AG10803 (cell line): ENCODE measurements at regions not wholly inside any gene's neighbourhood (a gene's known extent, or its start where the extent isn't known, plus 50 kb on each side); places are given as distances from the start of the nearest gene placed in this dataset.

ENCODE experiments used
- DNase-seq: peaks from one replicate; pipeline ENCODE4 v3.0.0; 2010; ENCODE audit warnings: low read depth
- H3K4me3 ChIP-seq: 2 replicates; pipeline ENCODE4 v1.5.1; 2011; ENCODE audit warnings: mild to moderate bottlenecking, low read length, control low read depth
- CTCF ChIP-seq: conservative IDR thresholded peaks from 2 replicates; pipeline ENCODE4 v1.5.1; 2011; ENCODE audit warnings: mild to moderate bottlenecking, low read length, control low read depth, inconsistent platforms

DNA sequence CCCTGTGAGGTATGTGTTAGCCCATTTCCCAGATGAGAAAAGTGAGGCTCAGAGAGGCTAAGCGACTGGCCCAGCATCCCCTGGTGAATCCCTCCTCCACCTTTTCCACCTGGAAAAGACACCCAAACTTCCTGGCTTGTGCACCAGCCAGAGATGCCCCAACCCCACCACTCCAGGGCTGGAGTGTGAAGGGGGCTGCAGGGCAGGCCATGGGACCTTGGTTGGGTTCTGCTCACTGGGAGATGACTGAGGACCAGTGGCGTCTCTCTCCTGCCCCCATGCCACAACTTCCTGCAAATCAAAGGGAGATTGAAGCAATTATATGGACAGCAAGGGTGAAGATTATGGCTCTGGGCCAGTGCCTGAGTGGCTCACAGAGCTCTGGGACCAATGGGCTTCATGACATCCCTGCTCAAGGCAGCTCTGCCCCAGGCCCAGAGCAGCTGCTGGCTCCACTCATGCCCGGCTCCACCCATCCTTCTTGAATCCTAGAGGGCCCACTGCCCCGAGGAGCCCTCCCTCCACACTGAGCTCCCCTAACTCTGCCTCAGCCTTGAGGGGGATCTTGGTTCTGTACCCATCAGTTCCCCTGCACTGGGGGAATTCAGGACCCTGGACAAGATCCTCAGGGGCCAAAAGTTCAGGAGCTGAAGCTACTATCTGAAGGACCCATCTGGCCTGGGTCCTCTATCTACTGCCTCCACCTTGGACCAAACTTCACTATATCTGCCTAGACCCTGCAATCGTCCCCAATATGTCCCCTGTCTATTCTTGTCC lies 416.9 kb downstream of the PTPRU start:
- no peak overlapping the region for H3K4me3 ChIP-seq
- no peak for TF ChIP-seq CTCF
- no peak for DNase-seq

GRCh38 chr1:29651684-29652665 lies 415.7 kb downstream of the PTPRU start:
- DNase-seq: no peak

DNA sequence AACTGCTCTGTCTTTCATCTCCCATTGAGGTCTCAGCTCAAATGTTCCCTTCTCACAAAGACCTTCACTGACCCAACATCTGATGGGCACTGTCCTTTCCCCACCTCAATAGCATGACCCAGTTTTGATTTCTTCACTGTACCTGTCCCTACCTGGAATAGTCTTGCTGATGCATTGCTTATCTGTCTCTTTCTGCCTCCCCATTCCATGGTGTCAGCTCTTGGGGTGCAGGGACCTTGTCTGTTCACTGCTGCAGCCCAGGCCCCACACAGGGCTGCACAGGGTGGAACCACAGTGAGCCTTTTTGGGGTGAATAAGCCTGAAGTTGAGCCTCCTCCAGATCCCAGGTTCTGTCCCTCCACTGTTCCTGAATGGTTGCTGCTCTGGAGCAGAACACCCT lies 414.9 kb downstream of the PTPRU start:
- TF ChIP-seq CTCF: no peak
- DNase-seq: no peak
- H3K4me3 ChIP-seq: no peak overlapping the region

More at GRCh38 chr1:29651684-29652665, 415.7 kb downstream of the PTPRU start:
- no peak overlapping the region for H3K4me3 ChIP-seq
- no peak for TF ChIP-seq CTCF

GRCh38 chr1:29650476-29650875 lies 414.2 kb downstream of the PTPRU start:
- no peak overlapping the region for H3K4me3 ChIP-seq
- TF ChIP-seq CTCF: no peak
- no peak for DNase-seq

- no peak overlapping the region for H3K4me3 ChIP-seq
- TF ChIP-seq CTCF: no peak
- no peak for DNase-seq
Measured at GRCh38 chr1:29650041-29650400, 413.7 kb downstream of the PTPRU start.

- no peak overlapping the region for H3K4me3 ChIP-seq
- TF ChIP-seq CTCF: no peak
- no peak for DNase-seq
Measured at GRCh38 chr1:29649189-29650040, 413.1 kb downstream of the PTPRU start.
